Liver (tissue), 8 donors: ENCODE measurements at regions not wholly inside any gene's neighbourhood (a gene's known extent, or its start where the extent isn't known, plus 50 kb on each side); places are given as distances from the start of the nearest gene placed in this dataset.

Source experiments
- DNase-seq: peaks from one replicate; pipeline ENCODE4 v3.0.0-alpha.2; 2017; ENCODE audit warnings: low spot score
- H3K27ac ChIP-seq, 2 donors: one replicate each; pipeline ENCODE4 v1.7.0; 2013; ENCODE audit warnings: inconsistent platforms in 2 of 2, low read length in 2 of 2, control low read depth in 1 of 2, low read depth in 1 of 2, mild to moderate bottlenecking in 1 of 2
- H3K27me3 ChIP-seq, 4 donors: one replicate each; pipeline versions ENCODE4 v1.6.1 to v1.7.0; 2013; ENCODE audit warnings: low read length in 3 of 4, inconsistent platforms in 1 of 4, mild to moderate bottlenecking in 1 of 4, moderate library complexity in 1 of 4; ENCODE audit not compliant: control insufficient read depth in 4 of 4, insufficient read depth in 4 of 4
- H3K36me3 ChIP-seq, 4 donors: one replicate each; pipeline versions ENCODE4 v1.6.1 to v1.7.0; 2013; ENCODE audit warnings: low read length in 3 of 4, mild to moderate bottlenecking in 3 of 4, low read depth in 1 of 4, moderate library complexity in 1 of 4; ENCODE audit not compliant: control insufficient read depth in 4 of 4, insufficient read depth in 3 of 4
- H3K4me1 ChIP-seq, 4 donors: one replicate each; pipeline versions ENCODE4 v1.6.1 to v1.7.0; 2013; ENCODE audit warnings: low read length in 3 of 4, mild to moderate bottlenecking in 3 of 4, moderate library complexity in 1 of 4; ENCODE audit not compliant: control insufficient read depth in 4 of 4, insufficient read depth in 4 of 4
- H3K4me3 ChIP-seq, 3 donors: one replicate each; pipeline versions ENCODE4 v1.6.1 to v1.7.0; 2013; ENCODE audit warnings: low read length in 3 of 3, control low read depth in 1 of 3, low read depth in 1 of 3, mild to moderate bottlenecking in 1 of 3
- H3K9ac ChIP-seq, 2 donors: one replicate each; pipeline ENCODE4 v1.7.0; 2013; ENCODE audit warnings: low read length in 2 of 2, mild to moderate bottlenecking in 2 of 2, moderate library complexity in 2 of 2, control low read depth in 1 of 2, low read depth in 1 of 2
- H3K9me3 ChIP-seq, 4 donors: one replicate each; pipeline versions ENCODE4 v1.6.1 to v1.7.0; 2013; ENCODE audit warnings: low read length in 3 of 4; ENCODE audit not compliant: control insufficient read depth in 4 of 4
- EGR1 ChIP-seq, 2 donors: IDR thresholded peaks; 2 replicates each; pipeline ENCODE4 v1.6.1; 2016 to 2018; ENCODE audit warnings: antibody characterized with exemption in 2 of 2, low read depth in 2 of 2
- FOXA1 ChIP-seq: IDR thresholded peaks from 2 replicates; pipeline ENCODE4 v1.6.1; 2016; ENCODE audit warnings: antibody characterized with exemption
- GABPA ChIP-seq, 2 donors: IDR thresholded peaks in 1 of 2; conservative IDR thresholded peaks in 1 of 2; 2 replicates each; pipeline ENCODE4 v1.6.1; 2016; ENCODE audit warnings: antibody characterized with exemption in 2 of 2, mild to moderate bottlenecking in 1 of 2, moderate library complexity in 1 of 2
- HNF4A ChIP-seq, 2 donors: conservative IDR thresholded peaks; 2 replicates each; pipeline ENCODE4 v1.6.1; 2016; ENCODE audit warnings: antibody characterized with exemption in 2 of 2, mild to moderate bottlenecking in 2 of 2
- HNF4G ChIP-seq: IDR thresholded peaks from 2 replicates; pipeline ENCODE4 v1.6.1; 2016; ENCODE audit warnings: antibody characterized with exemption
- JUND ChIP-seq, 2 donors: IDR thresholded peaks; 2 replicates each; pipeline ENCODE4 v1.6.1; 2016; ENCODE audit warnings: antibody characterized with exemption in 2 of 2
- NR2F2 ChIP-seq: IDR thresholded peaks from 2 replicates; pipeline ENCODE4 v1.6.1; 2016; ENCODE audit warnings: antibody characterized with exemption
- RAD21 ChIP-seq, 2 donors: IDR thresholded peaks; 2 replicates each; pipeline ENCODE4 v1.6.1; 2016; ENCODE audit warnings: antibody characterized with exemption in 2 of 2, mild to moderate bottlenecking in 2 of 2
- RXRA ChIP-seq, 2 donors: IDR thresholded peaks; 2 replicates each; pipeline ENCODE4 v1.6.1; 2017 to 2018; ENCODE audit warnings: antibody characterized with exemption in 2 of 2, mild to moderate bottlenecking in 1 of 2
- SP1 ChIP-seq: IDR thresholded peaks from 2 replicates; pipeline ENCODE4 v1.6.1; 2018; ENCODE audit warnings: antibody characterized with exemption, mild to moderate bottlenecking
- TAF1 ChIP-seq: conservative IDR thresholded peaks from 2 replicates; pipeline ENCODE4 v1.6.1; 2016; ENCODE audit warnings: antibody characterized with exemption, mild to moderate bottlenecking
- YY1 ChIP-seq: IDR thresholded peaks from 2 replicates; pipeline ENCODE4 v1.6.1; 2016; ENCODE audit warnings: antibody characterized with exemption, mild to moderate bottlenecking
- WGBS: extraction: QIAGEN DNeasy Blood & Tissue Kit; methylation state at CpG from one replicate; pipeline ENCODE4 v1.1.7; 2013; 5-methylcytosine and 5-hydroxymethylcytosine counted together
- TF ChIP-seq, protein P1 (sequence below): IDR thresholded peaks from 2 replicates; pipeline ENCODE4 v1.6.1; 2016; ENCODE audit warnings: antibody characterized with exemption, mild to moderate bottlenecking
- TF ChIP-seq, protein P2 (sequence below): IDR thresholded peaks from 2 replicates; pipeline ENCODE4 v1.6.1; 2016; ENCODE audit warnings: antibody characterized with exemption
- TF ChIP-seq, protein P3 (sequence below): fragments of 150-350 bp; IDR thresholded peaks from 2 replicates; pipeline ENCODE4 v1.5.1; 2017; ENCODE audit warnings: improper control_type of control experiment, low read depth, low read length; ENCODE audit not compliant: missing input control
- TF ChIP-seq, protein P4 (sequence below): IDR thresholded peaks from 2 replicates; pipeline ENCODE4 v1.6.1; 2016; ENCODE audit warnings: antibody characterized with exemption
- TF ChIP-seq, protein P5 (sequence below): IDR thresholded peaks from 2 replicates; pipeline ENCODE4 v1.6.1; 2016; ENCODE audit warnings: antibody characterized with exemption
- donor health status: healthy.
- donor health status: healthy.
- donor health status: healthy.
- donor health status: healthy.
- donor health status: healthy.

DNA sequence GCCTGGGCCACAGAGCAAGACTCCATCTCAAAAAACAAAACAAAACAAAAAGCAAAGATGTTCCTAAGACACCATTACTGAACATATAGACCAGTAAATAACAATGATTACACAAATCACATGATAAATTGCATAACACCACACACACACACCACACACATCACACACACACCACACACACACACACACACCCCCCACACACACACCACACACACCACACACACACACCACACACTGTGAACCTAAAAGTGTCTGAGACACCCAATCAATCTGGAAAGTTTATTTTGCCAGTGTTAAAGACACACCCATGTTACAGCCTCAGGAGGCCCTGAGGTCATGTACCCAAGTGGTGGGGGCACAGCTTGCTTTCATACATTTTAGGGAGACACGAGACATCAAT lies 62.6 kb upstream of the ASAP2 start:
- DNase-seq = no peak

More for the DNA sequence above, 62.6 kb upstream of the ASAP2 start:
- H3K36me3 ChIP-seq = no peaks in the 10 kb centered on the region
- no peak overlapping the region for H3K9ac ChIP-seq
- no peak overlapping the region for H3K27ac ChIP-seq
- H3K27me3 ChIP-seq = no peaks in the 10 kb centered on the region
- peaks cover 0 to 10% (median 4%) of the 10 kb centered on the region in 4 donors for H3K4me1 ChIP-seq
- H3K9me3 ChIP-seq = no peaks in the 10 kb centered on the region
- TF ChIP-seq, protein P1, sequence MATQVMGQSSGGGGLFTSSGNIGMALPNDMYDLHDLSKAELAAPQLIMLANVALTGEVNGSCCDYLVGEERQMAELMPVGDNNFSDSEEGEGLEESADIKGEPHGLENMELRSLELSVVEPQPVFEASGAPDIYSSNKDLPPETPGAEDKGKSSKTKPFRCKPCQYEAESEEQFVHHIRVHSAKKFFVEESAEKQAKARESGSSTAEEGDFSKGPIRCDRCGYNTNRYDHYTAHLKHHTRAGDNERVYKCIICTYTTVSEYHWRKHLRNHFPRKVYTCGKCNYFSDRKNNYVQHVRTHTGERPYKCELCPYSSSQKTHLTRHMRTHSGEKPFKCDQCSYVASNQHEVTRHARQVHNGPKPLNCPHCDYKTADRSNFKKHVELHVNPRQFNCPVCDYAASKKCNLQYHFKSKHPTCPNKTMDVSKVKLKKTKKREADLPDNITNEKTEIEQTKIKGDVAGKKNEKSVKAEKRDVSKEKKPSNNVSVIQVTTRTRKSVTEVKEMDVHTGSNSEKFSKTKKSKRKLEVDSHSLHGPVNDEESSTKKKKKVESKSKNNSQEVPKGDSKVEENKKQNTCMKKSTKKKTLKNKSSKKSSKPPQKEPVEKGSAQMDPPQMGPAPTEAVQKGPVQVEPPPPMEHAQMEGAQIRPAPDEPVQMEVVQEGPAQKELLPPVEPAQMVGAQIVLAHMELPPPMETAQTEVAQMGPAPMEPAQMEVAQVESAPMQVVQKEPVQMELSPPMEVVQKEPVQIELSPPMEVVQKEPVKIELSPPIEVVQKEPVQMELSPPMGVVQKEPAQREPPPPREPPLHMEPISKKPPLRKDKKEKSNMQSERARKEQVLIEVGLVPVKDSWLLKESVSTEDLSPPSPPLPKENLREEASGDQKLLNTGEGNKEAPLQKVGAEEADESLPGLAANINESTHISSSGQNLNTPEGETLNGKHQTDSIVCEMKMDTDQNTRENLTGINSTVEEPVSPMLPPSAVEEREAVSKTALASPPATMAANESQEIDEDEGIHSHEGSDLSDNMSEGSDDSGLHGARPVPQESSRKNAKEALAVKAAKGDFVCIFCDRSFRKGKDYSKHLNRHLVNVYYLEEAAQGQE = no peak
- TF ChIP-seq HNF4A (conservative IDR thresholded peaks at IDR 0.05) (no peak), GABPA (IDR thresholded peaks at IDR 0.05 in 1 of 2, conservative IDR thresholded peaks at IDR 0.05 in 1 of 2) (no peak), RXRA (IDR thresholded peaks at IDR 0.05) (no peak), SP1 (no peak), EGR1 (IDR thresholded peaks at IDR 0.05; ENCODE audit: low read depth in 2 of 2) (no peak), RAD21 (IDR thresholded peaks at IDR 0.05) (no peak), TAF1 (no peak), NR2F2 (no peak), FOXA1 (no peak), JUND (IDR thresholded peaks at IDR 0.05) (no peak), HNF4G (no peak), YY1 (no peak)
- TF ChIP-seq, protein P2, sequence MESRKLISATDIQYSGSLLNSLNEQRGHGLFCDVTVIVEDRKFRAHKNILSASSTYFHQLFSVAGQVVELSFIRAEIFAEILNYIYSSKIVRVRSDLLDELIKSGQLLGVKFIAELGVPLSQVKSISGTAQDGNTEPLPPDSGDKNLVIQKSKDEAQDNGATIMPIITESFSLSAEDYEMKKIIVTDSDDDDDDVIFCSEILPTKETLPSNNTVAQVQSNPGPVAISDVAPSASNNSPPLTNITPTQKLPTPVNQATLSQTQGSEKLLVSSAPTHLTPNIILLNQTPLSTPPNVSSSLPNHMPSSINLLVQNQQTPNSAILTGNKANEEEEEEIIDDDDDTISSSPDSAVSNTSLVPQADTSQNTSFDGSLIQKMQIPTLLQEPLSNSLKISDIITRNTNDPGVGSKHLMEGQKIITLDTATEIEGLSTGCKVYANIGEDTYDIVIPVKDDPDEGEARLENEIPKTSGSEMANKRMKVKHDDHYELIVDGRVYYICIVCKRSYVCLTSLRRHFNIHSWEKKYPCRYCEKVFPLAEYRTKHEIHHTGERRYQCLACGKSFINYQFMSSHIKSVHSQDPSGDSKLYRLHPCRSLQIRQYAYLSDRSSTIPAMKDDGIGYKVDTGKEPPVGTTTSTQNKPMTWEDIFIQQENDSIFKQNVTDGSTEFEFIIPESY = no peak
- TF ChIP-seq, protein P3, sequence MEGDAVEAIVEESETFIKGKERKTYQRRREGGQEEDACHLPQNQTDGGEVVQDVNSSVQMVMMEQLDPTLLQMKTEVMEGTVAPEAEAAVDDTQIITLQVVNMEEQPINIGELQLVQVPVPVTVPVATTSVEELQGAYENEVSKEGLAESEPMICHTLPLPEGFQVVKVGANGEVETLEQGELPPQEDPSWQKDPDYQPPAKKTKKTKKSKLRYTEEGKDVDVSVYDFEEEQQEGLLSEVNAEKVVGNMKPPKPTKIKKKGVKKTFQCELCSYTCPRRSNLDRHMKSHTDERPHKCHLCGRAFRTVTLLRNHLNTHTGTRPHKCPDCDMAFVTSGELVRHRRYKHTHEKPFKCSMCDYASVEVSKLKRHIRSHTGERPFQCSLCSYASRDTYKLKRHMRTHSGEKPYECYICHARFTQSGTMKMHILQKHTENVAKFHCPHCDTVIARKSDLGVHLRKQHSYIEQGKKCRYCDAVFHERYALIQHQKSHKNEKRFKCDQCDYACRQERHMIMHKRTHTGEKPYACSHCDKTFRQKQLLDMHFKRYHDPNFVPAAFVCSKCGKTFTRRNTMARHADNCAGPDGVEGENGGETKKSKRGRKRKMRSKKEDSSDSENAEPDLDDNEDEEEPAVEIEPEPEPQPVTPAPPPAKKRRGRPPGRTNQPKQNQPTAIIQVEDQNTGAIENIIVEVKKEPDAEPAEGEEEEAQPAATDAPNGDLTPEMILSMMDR = no peak
- TF ChIP-seq, protein P4, sequence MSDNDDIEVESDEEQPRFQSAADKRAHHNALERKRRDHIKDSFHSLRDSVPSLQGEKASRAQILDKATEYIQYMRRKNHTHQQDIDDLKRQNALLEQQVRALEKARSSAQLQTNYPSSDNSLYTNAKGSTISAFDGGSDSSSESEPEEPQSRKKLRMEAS = no peak
- TF ChIP-seq, protein P5, sequence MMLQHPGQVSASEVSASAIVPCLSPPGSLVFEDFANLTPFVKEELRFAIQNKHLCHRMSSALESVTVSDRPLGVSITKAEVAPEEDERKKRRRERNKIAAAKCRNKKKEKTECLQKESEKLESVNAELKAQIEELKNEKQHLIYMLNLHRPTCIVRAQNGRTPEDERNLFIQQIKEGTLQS = no peak
- H3K4me3 ChIP-seq = no peak overlapping the region
- 84% methylated on average over 1 of the region's 1 CpG for WGBS
